ENCODE measurements at regions not wholly inside any gene's neighbourhood (a gene's known extent, or its start where the extent isn't known, plus 50 kb on each side); places are given as distances from the start of the nearest gene placed in this dataset.
"Not testable (repeated sequence)": the region's sequence is repeated elsewhere in the genome, so short reads cannot be mapped to it uniquely, and the experiment has no call there.

GRCh38 chr1:168833362-168833761 is 104.4 kb upstream of the DPT start:
- DNase-seq (ENCODE audit: low read depth): no peak
- no peak for TF ChIP-seq CTCF (IDR thresholded peaks at IDR 0.05; ENCODE audit: low read length, missing control alignments)
- H3K4me3 ChIP-seq (replicated peaks; ENCODE audit: low read depth, low read length): no peak overlapping the region

GRCh38 chr1:168833801-168834224 is 104.8 kb upstream of the DPT start:
- no peak for DNase-seq (ENCODE audit: low read depth)
- no peak for TF ChIP-seq CTCF (IDR thresholded peaks at IDR 0.05; ENCODE audit: low read length, missing control alignments)
- no peak overlapping the region for H3K4me3 ChIP-seq (replicated peaks; ENCODE audit: low read depth, low read length)

DNA sequence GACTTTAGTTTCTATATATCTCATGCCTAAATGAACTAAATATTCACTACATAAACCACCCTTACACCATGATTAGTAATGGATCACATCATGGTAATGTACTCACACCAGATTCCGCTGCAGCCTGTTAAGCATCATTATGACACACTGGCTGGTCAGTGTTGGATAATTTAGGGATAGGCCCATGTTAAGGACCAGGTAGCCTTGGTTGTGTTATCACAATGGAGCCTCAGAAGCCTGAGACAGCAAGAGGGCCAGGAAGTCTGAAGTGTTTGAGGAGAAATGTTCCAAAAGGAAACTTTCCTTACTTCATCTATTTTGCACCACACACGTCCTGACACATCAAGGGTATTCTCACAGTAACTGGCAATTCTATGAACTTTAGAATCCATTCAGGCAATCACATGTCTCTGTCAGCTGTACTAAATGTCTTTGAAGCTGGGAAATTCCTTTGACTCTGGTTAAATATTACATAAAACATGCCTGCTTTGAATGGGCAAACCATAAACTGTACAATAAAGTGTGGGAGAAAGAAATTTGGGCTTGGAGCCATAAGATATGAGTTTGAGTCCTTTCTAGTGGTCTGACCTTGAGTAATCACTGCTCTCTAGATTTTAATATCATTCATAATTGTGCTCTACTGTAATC is 105.3 kb upstream of the DPT start:
- TF ChIP-seq CTCF (IDR thresholded peaks at IDR 0.05; ENCODE audit: low read length, missing control alignments): no peak
- peak; percentile 29 for DNase-seq (ENCODE audit: low read depth)

GRCh38 chr1:168835176-168835575 is 106.2 kb upstream of the DPT start:
- H3K4me3 ChIP-seq (replicated peaks; ENCODE audit: low read depth, low read length): no peak overlapping the region
- TF ChIP-seq CTCF (IDR thresholded peaks at IDR 0.05; ENCODE audit: low read length, missing control alignments): no peak
- no peak for DNase-seq (ENCODE audit: low read depth)

More for the DNA sequence above, 105.3 kb upstream of the DPT start:
- no peak overlapping the region for H3K4me3 ChIP-seq (replicated peaks; ENCODE audit: low read depth, low read length)

DNA sequence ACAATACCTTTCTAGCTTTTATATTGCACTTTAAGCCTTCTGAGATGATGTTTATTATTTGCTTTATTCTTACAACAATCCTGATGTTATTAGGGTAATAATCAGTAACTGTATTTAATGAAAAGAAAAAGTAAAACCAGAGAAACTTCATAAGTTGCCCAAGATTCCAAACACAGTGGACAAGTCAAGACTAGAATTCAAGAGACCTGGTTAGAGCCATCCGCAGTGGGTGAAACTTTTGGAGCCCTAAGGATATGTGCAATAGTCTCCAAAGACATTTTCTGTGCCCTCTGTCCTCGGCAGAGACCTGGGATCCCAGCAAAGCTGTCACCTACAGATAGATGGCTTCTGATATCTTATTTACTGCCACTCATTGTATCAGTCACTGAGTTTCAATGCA is 106.8 kb upstream of the DPT start:
- H3K4me3 ChIP-seq (replicated peaks; ENCODE audit: low read depth, low read length): no peak overlapping the region
- no peak for TF ChIP-seq CTCF (IDR thresholded peaks at IDR 0.05; ENCODE audit: low read length, missing control alignments)
- DNase-seq (ENCODE audit: low read depth): no peak

DNA sequence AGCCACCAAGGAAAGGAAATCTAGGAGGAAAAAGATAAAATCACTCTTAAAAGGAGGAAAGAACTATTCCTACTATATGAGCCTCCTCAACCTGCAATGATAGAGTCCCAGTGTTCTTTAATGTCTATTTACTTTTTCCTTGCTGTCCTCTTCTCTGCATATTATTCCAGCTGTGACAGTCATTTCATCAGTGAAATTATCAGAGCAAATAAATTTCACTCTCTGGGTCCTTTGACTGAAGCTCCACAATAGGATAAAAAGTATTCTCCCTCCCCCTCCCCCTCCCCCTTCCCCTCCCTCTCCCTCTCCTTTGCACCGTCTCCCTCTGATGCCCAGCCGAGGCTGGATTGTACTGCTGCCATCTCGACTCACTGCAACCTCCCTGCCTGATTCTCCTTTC is 107.5 kb upstream of the DPT start:
- DNase-seq (ENCODE audit: low read depth): no peak
- no peak overlapping the region for H3K4me3 ChIP-seq (replicated peaks; ENCODE audit: low read depth, low read length)
- no peak for TF ChIP-seq CTCF (IDR thresholded peaks at IDR 0.05; ENCODE audit: low read length, missing control alignments)

DNA sequence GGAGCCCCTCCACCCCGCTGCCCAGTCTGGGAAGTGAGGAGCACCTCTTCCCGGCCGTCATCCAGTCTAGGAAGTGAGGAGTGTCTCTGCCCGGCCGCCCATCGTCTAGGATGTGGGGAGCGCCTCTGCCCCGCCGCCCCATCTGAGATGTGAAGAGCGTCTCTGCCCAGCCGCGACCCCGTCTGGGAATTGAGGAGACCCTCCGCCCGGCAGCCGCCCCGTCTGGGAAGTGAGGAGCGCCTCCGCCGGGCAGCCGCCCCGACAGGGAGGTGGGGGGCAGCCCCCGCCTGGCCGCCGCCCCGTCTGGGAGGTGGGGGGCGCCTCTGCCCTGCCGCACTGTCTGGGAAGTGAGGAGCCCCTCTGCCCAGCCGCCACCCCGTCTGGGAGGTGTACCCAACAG is 108.2 kb upstream of the DPT start:
- H3K4me3 ChIP-seq (replicated peaks; ENCODE audit: low read depth, low read length); DNase-seq (ENCODE audit: low read depth): not testable (repeated sequence)

All from fibroblast of pulmonary artery (primary cell).